ENCODE measurements at regions not wholly inside any gene's neighbourhood (a gene's known extent, or its start where the extent isn't known, plus 50 kb on each side); places are given as distances from the start of the nearest gene placed in this dataset. TPM values are rescaled to one million over a fixed set of nuclear protein-coding genes. Genes with fewer than 3 reads are reported as not detected.

DNA sequence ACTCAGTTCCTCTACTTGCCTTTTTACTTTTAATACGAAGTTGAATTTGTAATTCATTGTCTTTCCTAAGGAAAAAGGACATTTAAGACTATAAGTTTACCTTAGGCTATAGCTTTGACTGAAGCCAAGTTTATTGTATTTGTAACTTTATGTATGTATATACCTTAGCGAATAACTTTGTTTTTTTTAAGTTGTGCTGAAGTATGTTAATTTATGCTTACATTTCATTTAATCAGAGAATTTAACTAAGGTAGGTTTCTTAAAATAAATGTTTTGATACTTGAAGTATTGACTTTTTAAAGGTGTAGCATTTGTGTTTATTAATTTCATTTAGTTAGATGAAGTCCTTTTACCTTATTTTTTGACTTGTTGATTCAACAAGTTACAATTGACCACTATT lies 55.2 kb upstream of the TPTE start:
- Histone ChIP-seq H2BK5ac (ENCODE audit: low read depth, low read length, poor library complexity, severe bottlenecking) (no peak overlapping the region), H3K36me3 (ENCODE audit: control insufficient read depth, insufficient read depth, low read length) (no peaks in the 10 kb centered on the region), H4K8ac (ENCODE audit: low read depth in 2 of 2, low read length in 2 of 2) (no peak overlapping the region), H3K79me1 (ENCODE audit: low read depth in 1 of 2, low read length in 2 of 2) (no peaks in the 10 kb centered on the region), H2AFZ (replicated peaks; ENCODE audit: low read length, poor library complexity) (no peak overlapping the region), H3K27ac (ENCODE audit: insufficient read depth, low read length) (no peak overlapping the region), H3K56ac (ENCODE audit: extremely low read depth, insufficient read depth, low read length) (no peak overlapping the region), H3K9me3 (ENCODE audit: control insufficient read depth, insufficient read depth, low read length) (peaks cover 14% of the 10 kb centered on the region), H4K5ac (ENCODE audit: low read depth, low read length) (no peak overlapping the region), H2AK5ac (ENCODE audit: low read depth, low read length) (no peak overlapping the region), H3K27me3 (ENCODE audit: control insufficient read depth, insufficient read depth, low read length) (no peaks in the 10 kb centered on the region), H4K20me1 (ENCODE audit: insufficient read depth, low read length) (no peaks in the 10 kb centered on the region), H2BK20ac (ENCODE audit: low read depth, low read length) (no peak overlapping the region), H2BK15ac (ENCODE audit: low read depth, low read length) (no peak overlapping the region), H3K4me2 (ENCODE audit: low read depth, low read length) (no peak overlapping the region), H3K18ac (ENCODE audit: low read depth, low read length) (no peak overlapping the region), H3K4me3 (ENCODE audit: insufficient read depth, low read depth, low read length) (no peak overlapping the region), H2AK9ac (replicated peaks; ENCODE audit: low read depth, low read length, poor library complexity) (no peak overlapping the region), H3K23ac (ENCODE audit: low read depth, low read length) (no peak overlapping the region), H2BK120ac (ENCODE audit: low read depth, low read length) (no peak overlapping the region), H3K9me1 (ENCODE audit: insufficient read depth, low read length) (no peaks in the 10 kb centered on the region), H3K14ac (replicated peaks; ENCODE audit: low read depth, low read length) (no peak overlapping the region), H3K9ac (ENCODE audit: low read depth, low read length) (no peak overlapping the region), H4K91ac (ENCODE audit: insufficient read depth, low read depth, low read length) (no peak overlapping the region), H3K4ac (ENCODE audit: low read depth, low read length) (no peak overlapping the region), H3K4me1 (ENCODE audit: control insufficient read depth, insufficient read depth, low read length) (no peaks in the 10 kb centered on the region)
- POLR2A ChIA-PET (ENCODE audit: unreplicated experiment) = no interaction called here
- no TSS peak for BruUV-seq (replicated peaks)
- WGBS, 2 experiments (ENCODE audit: extremely low coverage in 2 of 2, insufficient read length in 1 of 2) = no CpG with 5 or more reads among the region's 2 CpGs
- CTCF ChIA-PET = no interaction called here
- TF ChIP-seq, protein P1, sequence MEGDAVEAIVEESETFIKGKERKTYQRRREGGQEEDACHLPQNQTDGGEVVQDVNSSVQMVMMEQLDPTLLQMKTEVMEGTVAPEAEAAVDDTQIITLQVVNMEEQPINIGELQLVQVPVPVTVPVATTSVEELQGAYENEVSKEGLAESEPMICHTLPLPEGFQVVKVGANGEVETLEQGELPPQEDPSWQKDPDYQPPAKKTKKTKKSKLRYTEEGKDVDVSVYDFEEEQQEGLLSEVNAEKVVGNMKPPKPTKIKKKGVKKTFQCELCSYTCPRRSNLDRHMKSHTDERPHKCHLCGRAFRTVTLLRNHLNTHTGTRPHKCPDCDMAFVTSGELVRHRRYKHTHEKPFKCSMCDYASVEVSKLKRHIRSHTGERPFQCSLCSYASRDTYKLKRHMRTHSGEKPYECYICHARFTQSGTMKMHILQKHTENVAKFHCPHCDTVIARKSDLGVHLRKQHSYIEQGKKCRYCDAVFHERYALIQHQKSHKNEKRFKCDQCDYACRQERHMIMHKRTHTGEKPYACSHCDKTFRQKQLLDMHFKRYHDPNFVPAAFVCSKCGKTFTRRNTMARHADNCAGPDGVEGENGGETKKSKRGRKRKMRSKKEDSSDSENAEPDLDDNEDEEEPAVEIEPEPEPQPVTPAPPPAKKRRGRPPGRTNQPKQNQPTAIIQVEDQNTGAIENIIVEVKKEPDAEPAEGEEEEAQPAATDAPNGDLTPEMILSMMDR (conservative IDR thresholded peaks at IDR 0.05; ENCODE audit: low read depth, low read length) = no peak
- TF ChIP-seq MAFK (IDR thresholded peaks at IDR 0.05; ENCODE audit: low read depth, low read length) = 0 out of 2 replicates have a peak, but pooled peaks have one; percentile 14
- no peak for ATAC-seq (ENCODE audit: low read depth)
- intact Hi-C loops (cut with micrococcal nuclease) (no loop called here), dilution Hi-C loops (cut with HindIII; ENCODE audit: low sequenced_read_pairs, unreplicated experiment) (no loop called here), in situ Hi-C loops (cut with MboI; ENCODE audit: low sequenced_read_pairs) (no loop called here)
- no peak for DNase-seq

Small RNAs in the stretch of these regions (microRNA-seq; reads per million reads assigned to microRNA genes)
- not detected for gene AF254983.2 (ENCODE audit: insufficient read depth, insufficient read length)

Small RNAs in the stretch of these regions (small RNA-seq; reads per million reads assigned to genes)
- 0 reads per million in 5 experiments for gene AF254983.2

Data from IMR-90 (cell line).